LNCaP clone FGC (cell line): ENCODE measurements at regions not wholly inside any gene's neighbourhood (a gene's known extent, or its start where the extent isn't known, plus 50 kb on each side); places are given as distances from the start of the nearest gene placed in this dataset.

ENCODE experiments used
- DNase-seq: peaks from one replicate; pipeline ENCODE4 v3.0.0-alpha.2; 2011; ENCODE audit warnings: low read depth
- H3K4me3 ChIP-seq: 2 replicates; pipeline ENCODE4 v1.5.1; 2011; ENCODE audit warnings: mild to moderate bottlenecking, low read depth, low read length, control low read depth
- TF ChIP-seq, protein P1 (sequence below): IDR thresholded peaks from 2 replicates; pipeline ENCODE4 v1.5.1; 2012; ENCODE audit warnings: mild to moderate bottlenecking; ENCODE audit not compliant: control insufficient read depth, insufficient read depth; ENCODE audit errors: extremely low read depth

DNA sequence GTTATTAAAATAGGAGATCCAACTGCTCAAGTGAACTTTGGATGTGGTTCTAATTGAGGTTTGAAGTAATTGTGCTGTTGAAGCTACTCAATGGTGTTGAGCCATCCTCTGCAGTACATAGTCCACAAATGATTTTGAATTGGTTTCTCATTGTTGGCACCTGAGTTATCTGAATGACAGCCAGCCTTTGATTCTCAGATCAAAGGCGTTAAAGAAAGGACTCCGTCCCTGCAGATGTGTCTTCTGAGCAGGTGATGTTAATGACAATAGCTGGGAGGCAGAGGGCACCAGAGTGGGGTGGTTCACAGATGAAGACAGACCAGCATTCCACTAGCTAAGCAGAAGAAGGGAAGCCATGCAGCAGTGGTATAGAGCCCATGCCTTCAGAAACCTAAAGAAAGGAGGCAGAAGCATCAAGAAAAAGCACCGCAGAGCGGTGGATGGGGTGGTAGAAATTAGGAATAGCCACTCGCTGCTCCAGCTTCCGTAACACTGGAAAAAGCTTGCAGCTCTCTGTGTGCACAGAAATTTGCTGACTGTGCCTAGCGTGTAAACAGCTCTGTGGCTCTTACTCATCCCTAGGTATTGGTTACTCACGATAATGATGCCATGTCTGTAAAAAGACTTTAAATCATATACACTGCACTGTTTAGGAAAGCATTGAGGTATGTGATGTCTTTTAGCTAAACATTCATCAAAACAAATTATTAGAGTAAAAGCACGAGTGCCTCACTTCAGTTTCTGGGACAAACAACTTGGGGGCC lies 79.2 kb upstream of the CLCN4 start:
- no peak for DNase-seq
- TF ChIP-seq, protein P1, sequence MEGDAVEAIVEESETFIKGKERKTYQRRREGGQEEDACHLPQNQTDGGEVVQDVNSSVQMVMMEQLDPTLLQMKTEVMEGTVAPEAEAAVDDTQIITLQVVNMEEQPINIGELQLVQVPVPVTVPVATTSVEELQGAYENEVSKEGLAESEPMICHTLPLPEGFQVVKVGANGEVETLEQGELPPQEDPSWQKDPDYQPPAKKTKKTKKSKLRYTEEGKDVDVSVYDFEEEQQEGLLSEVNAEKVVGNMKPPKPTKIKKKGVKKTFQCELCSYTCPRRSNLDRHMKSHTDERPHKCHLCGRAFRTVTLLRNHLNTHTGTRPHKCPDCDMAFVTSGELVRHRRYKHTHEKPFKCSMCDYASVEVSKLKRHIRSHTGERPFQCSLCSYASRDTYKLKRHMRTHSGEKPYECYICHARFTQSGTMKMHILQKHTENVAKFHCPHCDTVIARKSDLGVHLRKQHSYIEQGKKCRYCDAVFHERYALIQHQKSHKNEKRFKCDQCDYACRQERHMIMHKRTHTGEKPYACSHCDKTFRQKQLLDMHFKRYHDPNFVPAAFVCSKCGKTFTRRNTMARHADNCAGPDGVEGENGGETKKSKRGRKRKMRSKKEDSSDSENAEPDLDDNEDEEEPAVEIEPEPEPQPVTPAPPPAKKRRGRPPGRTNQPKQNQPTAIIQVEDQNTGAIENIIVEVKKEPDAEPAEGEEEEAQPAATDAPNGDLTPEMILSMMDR = no peak
- no peak overlapping the region for H3K4me3 ChIP-seq

GRCh38 chrX:10078266-10078665 lies 78.5 kb upstream of the CLCN4 start:
- H3K4me3 ChIP-seq = no peak overlapping the region
- no peak for DNase-seq
- TF ChIP-seq, protein P1 = no peak

GRCh38 chrX:10079231-10079630 lies 77.5 kb upstream of the CLCN4 start:
- H3K4me3 ChIP-seq = no peak overlapping the region
- TF ChIP-seq, protein P1 = no peak
- DNase-seq = no peak

DNA sequence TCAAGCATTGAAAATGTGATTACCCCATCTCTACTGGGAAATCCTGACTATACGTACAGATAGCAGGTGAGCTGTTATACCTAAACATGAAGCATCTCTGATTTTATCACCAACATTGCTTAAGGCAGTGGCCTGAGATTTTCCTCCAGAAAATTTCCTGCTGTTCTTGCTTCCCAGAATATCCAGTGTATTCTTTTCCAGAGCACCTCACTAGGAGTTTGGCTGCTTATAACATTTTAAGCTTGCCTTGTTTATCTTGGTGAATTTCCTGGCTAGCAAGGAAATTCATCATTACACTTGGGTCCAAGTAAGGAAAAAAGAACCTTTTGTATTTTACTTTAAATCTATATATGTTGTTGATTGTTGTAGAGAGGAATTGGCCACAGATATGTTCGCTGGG lies 73.0 kb upstream of the CLCN4 start:
- H3K4me3 ChIP-seq = no peak overlapping the region
- TF ChIP-seq, protein P1 = no peak
- DNase-seq = no peak

DNA sequence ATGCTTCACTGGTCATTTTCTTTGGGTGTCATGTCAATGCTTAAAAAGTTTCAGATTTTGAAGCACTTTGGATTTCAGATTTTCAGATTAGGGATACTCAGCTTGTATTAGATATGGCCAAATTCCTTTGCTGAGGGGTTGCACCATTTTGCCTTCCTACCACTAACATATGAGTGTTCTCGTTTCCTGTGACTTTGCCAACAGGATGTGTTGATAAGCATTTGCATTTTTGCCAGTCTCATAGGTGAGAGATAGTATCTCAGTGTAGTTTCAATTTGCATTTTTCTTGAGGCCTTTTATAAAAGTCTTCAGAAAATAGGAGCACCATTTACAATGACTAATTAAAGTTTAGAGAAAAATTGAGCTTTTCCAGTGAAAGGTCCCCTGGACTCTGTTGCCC lies 71.6 kb upstream of the CLCN4 start:
- no peak for DNase-seq
- no peak overlapping the region for H3K4me3 ChIP-seq
- TF ChIP-seq, protein P1 = no peak

DNA sequence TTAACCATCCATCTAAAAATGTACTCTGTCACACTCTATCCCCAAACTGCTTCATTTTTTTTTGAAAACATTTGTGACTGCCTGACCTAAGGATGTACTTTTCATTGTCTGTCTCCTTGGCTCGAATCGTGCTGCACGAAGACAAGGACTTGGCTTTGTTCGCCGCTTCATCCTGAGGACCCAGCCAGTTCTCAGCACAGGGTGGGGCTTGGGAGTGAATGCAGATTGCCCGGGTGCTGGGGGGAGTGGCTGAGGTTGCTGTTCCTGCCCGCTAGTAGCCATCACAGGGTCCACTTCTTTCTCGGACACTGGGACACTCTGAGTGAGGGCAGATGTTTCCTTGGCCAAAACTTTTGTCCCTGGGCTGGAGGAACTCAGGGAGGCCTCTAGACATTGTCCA lies 70.1 kb upstream of the CLCN4 start:
- TF ChIP-seq, protein P1 = no peak
- no peak overlapping the region for H3K4me3 ChIP-seq

GRCh38 chrX:10087391-10087790 lies 69.4 kb upstream of the CLCN4 start:
- H3K4me3 ChIP-seq = no peak overlapping the region
- TF ChIP-seq, protein P1 = no peak
- no peak for DNase-seq

More for the DNA sequence above, 70.1 kb upstream of the CLCN4 start:
- no peak for DNase-seq
